ENCODE measurements at regions not wholly inside any gene's neighbourhood (a gene's known extent, or its start where the extent isn't known, plus 50 kb on each side); places are given as distances from the start of the nearest gene placed in this dataset.
A peak's percentile ranks its signal among the peaks of the same experiment; 100 is the strongest.

- TF ChIP-seq CTCF (IDR thresholded peaks at IDR 0.05): no peak
- ATAC-seq (ENCODE audit: low FRiP score): no peak
- DNase-seq (ENCODE audit: low spot score): no peak
These were observed 815.7 kb downstream of the BRD1 start for GRCh38 chr22:49011769-49012648.

- DNase-seq (ENCODE audit: low spot score): no peak
- TF ChIP-seq CTCF (IDR thresholded peaks at IDR 0.05): no peak
- ATAC-seq (ENCODE audit: low FRiP score): no peak
These were observed 816.3 kb downstream of the BRD1 start for GRCh38 chr22:49011379-49011768.

GRCh38 chr22:49010901-49011300 is 816.8 kb downstream of the BRD1 start:
- no peak for ATAC-seq (ENCODE audit: low FRiP score)
- peak; percentile 15 for DNase-seq (ENCODE audit: low spot score)
- TF ChIP-seq CTCF (IDR thresholded peaks at IDR 0.05): no peak

- no peak for TF ChIP-seq CTCF (IDR thresholded peaks at IDR 0.05)
- no peak for DNase-seq (ENCODE audit: low spot score)
These were observed 817.4 kb downstream of the BRD1 start for GRCh38 chr22:49010070-49010863.

GRCh38 chr22:49009359-49010063 is 818.2 kb downstream of the BRD1 start:
- DNase-seq (ENCODE audit: low spot score): no peak
- no peak for TF ChIP-seq CTCF (IDR thresholded peaks at IDR 0.05)
- ATAC-seq (ENCODE audit: low FRiP score): no peak

More at GRCh38 chr22:49010070-49010863, 817.4 kb downstream of the BRD1 start:
- no peak for ATAC-seq (ENCODE audit: low FRiP score)

GRCh38 chr22:49008682-49009235 is 818.9 kb downstream of the BRD1 start:
- no peak for ATAC-seq (ENCODE audit: low FRiP score)
- no peak for TF ChIP-seq CTCF (IDR thresholded peaks at IDR 0.05)
- DNase-seq (ENCODE audit: low spot score): no peak

Measured in omental fat pad (tissue), 3 donors.